Fibroblast of peridontal ligament (primary cell): ENCODE measurements at regions not wholly inside any gene's neighbourhood (a gene's known extent, or its start where the extent isn't known, plus 50 kb on each side); places are given as distances from the start of the nearest gene placed in this dataset.
A peak's percentile ranks its signal among the peaks of the same experiment; 100 is the strongest.
"Not testable (repeated sequence)": the region's sequence is repeated elsewhere in the genome, so short reads cannot be mapped to it uniquely, and the experiment has no call there.

Source experiments
- DNase-seq: peaks from one replicate; pipeline ENCODE4 v3.0.0-alpha.2; 2010; ENCODE audit errors: extremely low read depth

GRCh38 chr3:166071831-166072230 is 234.6 kb upstream of the BCHE start:
- DNase-seq, result no peak

- no peak for DNase-seq
Observed at GRCh38 chr3:166064476-166064875, 227.3 kb upstream of the BCHE start.

GRCh38 chr3:166060789-166061479 is 223.7 kb upstream of the BCHE start:
- no peak for DNase-seq

- DNase-seq, result no peak
Observed at GRCh38 chr3:166052440-166052839, 215.2 kb upstream of the BCHE start.

GRCh38 chr3:166029507-166029906 is 192.3 kb upstream of the BCHE start:
- DNase-seq, result no peak

- DNase-seq, result peak; percentile 2
Observed at GRCh38 chr3:166013073-166013679, 176.0 kb upstream of the BCHE start.

GRCh38 chr3:166011771-166012170 is 174.5 kb upstream of the BCHE start:
- no peak for DNase-seq

GRCh38 chr3:166005126-166005525 is 167.9 kb upstream of the BCHE start:
- DNase-seq, result no peak

GRCh38 chr3:165994293-165994692 is 157.1 kb upstream of the BCHE start:
- DNase-seq, result no peak

- no peak for DNase-seq
Observed at GRCh38 chr3:165984589-165984988, 147.4 kb upstream of the BCHE start.

GRCh38 chr3:165983284-165983683 is 146.1 kb upstream of the BCHE start:
- no peak for DNase-seq

- no peak for DNase-seq
Observed at GRCh38 chr3:165981318-165981717, 144.1 kb upstream of the BCHE start.

- DNase-seq, result not testable (repeated sequence)
Observed at GRCh38 chr3:165960825-165961224, 123.6 kb upstream of the BCHE start.

- DNase-seq, result no peak
Observed at GRCh38 chr3:165954171-165954570, 116.9 kb upstream of the BCHE start.

GRCh38 chr3:165946360-165946759 is 109.1 kb upstream of the BCHE start:
- DNase-seq, result no peak

GRCh38 chr3:165938986-165939540 is 101.8 kb upstream of the BCHE start:
- no peak for DNase-seq

GRCh38 chr3:165936081-165936480 is 98.9 kb upstream of the BCHE start:
- DNase-seq, result not testable (repeated sequence)

- not testable (repeated sequence) for DNase-seq
Observed at GRCh38 chr3:165924301-165924791, 87.1 kb upstream of the BCHE start.

GRCh38 chr3:165920984-165921383 is 83.8 kb upstream of the BCHE start:
- no peak for DNase-seq

- DNase-seq, result no peak
Observed at GRCh38 chr3:165919284-165919683, 82.1 kb upstream of the BCHE start.

GRCh38 chr3:165918657-165918979 is 81.4 kb upstream of the BCHE start:
- DNase-seq, result no peak

GRCh38 chr3:165917938-165918656 is 80.9 kb upstream of the BCHE start:
- not testable (repeated sequence) for DNase-seq

GRCh38 chr3:165915104-165915503 is 77.9 kb upstream of the BCHE start:
- not testable (repeated sequence) for DNase-seq
